Nephron (organoid): ENCODE measurements at regions not wholly inside any gene's neighbourhood (a gene's known extent, or its start where the extent isn't known, plus 50 kb on each side); places are given as distances from the start of the nearest gene placed in this dataset.

Source experiments
- H3K27ac Mint-ChIP-seq, 3 experiments: 2 replicates each; pipeline ENCODE4 v1.8.0; 2020; ENCODE audit warnings: mixed read lengths in 3 of 3, mild to moderate bottlenecking in 2 of 3, moderate library complexity in 1 of 3
- H3K27me3 Mint-ChIP-seq: 2 replicates; pipeline ENCODE4 v1.8.0; 2021; ENCODE audit warnings: low read depth, mild to moderate bottlenecking, moderate library complexity, mixed read lengths
- H3K36me3 Mint-ChIP-seq: 2 replicates; pipeline ENCODE4 v1.8.0; 2020; ENCODE audit warnings: low read depth, mixed read lengths
- H3K4me1 Mint-ChIP-seq: 2 replicates; pipeline ENCODE4 v1.8.0; 2020; ENCODE audit warnings: mixed read lengths
- H3K4me3 Mint-ChIP-seq, 3 experiments: 2 replicates each; pipeline ENCODE4 v1.8.0; 2020; ENCODE audit warnings: mild to moderate bottlenecking in 3 of 3, mixed read lengths in 3 of 3, moderate library complexity in 2 of 3
- H3K9me3 Mint-ChIP-seq: 2 replicates; pipeline ENCODE4 v1.8.0; 2020; ENCODE audit warnings: mixed read lengths
- CTCF ChIP-seq, 3 experiments: fragments of 200-600 bp; sonication (generic); IDR thresholded peaks; one replicate each; pipeline ENCODE4 v1.5.0; 2021; ENCODE audit warnings: antibody characterized with exemption in 3 of 3; ENCODE audit not compliant: unreplicated experiment in 3 of 3

DNA sequence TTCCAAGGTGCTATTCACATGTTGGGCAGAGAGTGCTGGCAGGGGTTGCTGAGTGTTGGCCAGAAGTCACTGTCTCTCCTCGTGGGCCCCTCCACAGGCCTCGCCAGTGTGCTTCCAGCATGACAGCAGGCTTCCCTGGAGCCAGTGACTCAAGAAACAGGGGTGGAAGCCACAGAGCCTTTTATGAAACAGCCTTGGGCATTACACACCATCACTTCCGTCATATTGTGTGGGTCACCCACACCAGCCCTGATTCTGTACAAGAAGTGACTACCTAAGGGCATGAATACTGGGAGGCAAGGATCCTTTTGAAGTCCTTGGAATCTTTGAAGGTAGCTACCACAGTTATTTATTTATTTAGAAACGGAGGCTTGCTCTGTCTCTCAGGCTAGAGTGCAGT is 177.6 kb upstream of the UBE3A start:
- TF ChIP-seq CTCF (IDR thresholded peaks at IDR 0.05; ENCODE audit: unreplicated experiment in 3 of 3) = no peak
- Mint-ChIP-seq H3K4me1 (peaks cover 8% of the 10 kb centered on the region), H3K4me3 (no peak overlapping the region), H3K27me3 (peaks cover 4% of the 10 kb centered on the region), H3K9me3 (peaks cover 6% of the 10 kb centered on the region), H3K36me3 (no peaks in the 10 kb centered on the region), H3K27ac (no peak overlapping the region)

- TF ChIP-seq CTCF (IDR thresholded peaks at IDR 0.05; ENCODE audit: unreplicated experiment in 3 of 3) = no peak
- no peak overlapping the region for H3K4me3 Mint-ChIP-seq
Observed at GRCh38 chr15:25613134-25613533, 174.3 kb upstream of the UBE3A start.

GRCh38 chr15:25611603-25612002 is 172.8 kb upstream of the UBE3A start:
- H3K9me3 Mint-ChIP-seq = no peaks in the 10 kb centered on the region
- no peak overlapping the region for H3K27ac Mint-ChIP-seq
- peaks cover 4% of the 10 kb centered on the region for H3K27me3 Mint-ChIP-seq
- H3K4me3 Mint-ChIP-seq = no peak overlapping the region
- H3K36me3 Mint-ChIP-seq = no peaks in the 10 kb centered on the region
- TF ChIP-seq CTCF (IDR thresholded peaks at IDR 0.05; ENCODE audit: unreplicated experiment in 3 of 3) = no peak
- H3K4me1 Mint-ChIP-seq = no peaks in the 10 kb centered on the region

More at GRCh38 chr15:25613134-25613533, 174.3 kb upstream of the UBE3A start:
- H3K4me1 Mint-ChIP-seq = no peaks in the 10 kb centered on the region
- no peaks in the 10 kb centered on the region for H3K36me3 Mint-ChIP-seq
- no peak overlapping the region for H3K27ac Mint-ChIP-seq
- H3K9me3 Mint-ChIP-seq = peaks cover 3% of the 10 kb centered on the region
- H3K27me3 Mint-ChIP-seq = peaks cover 4% of the 10 kb centered on the region

DNA sequence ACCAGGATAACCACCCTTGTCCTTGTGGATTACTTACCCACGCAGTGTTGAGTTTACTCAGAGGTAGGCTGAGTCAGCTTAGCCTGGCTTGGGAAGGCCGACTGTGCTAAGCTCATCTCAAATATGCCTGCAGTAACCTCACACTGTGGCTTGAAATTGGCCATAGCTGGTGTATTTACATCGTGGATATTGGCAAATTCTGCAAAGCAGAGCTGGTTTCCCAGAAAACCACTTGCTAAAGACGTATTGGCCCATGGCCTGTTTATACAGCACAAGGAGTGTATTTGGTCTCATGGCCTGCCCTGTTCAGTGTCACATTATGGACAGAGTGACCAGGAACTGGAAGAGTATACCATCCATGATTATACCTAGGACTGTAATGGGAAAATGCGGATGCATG is 170.5 kb upstream of the UBE3A start:
- Mint-ChIP-seq H3K9me3 (no peaks in the 10 kb centered on the region), H3K4me3 (no peak overlapping the region), H3K27ac (no peak overlapping the region), H3K4me1 (no peaks in the 10 kb centered on the region), H3K36me3 (no peaks in the 10 kb centered on the region), H3K27me3 (peaks cover 4% of the 10 kb centered on the region)
- TF ChIP-seq CTCF (IDR thresholded peaks at IDR 0.05; ENCODE audit: unreplicated experiment in 3 of 3) = no peak

GRCh38 chr15:25608926-25609325 is 170.1 kb upstream of the UBE3A start:
- Mint-ChIP-seq H3K9me3 (peaks cover 2% of the 10 kb centered on the region), H3K4me1 (no peaks in the 10 kb centered on the region), H3K4me3 (no peak overlapping the region), H3K27ac (no peak overlapping the region), H3K36me3 (no peaks in the 10 kb centered on the region), H3K27me3 (peaks cover 4% of the 10 kb centered on the region)
- no peak for TF ChIP-seq CTCF (IDR thresholded peaks at IDR 0.05; ENCODE audit: unreplicated experiment in 3 of 3)

- TF ChIP-seq CTCF (IDR thresholded peaks at IDR 0.05; ENCODE audit: unreplicated experiment in 3 of 3) = no peak
- Mint-ChIP-seq H3K36me3 (no peaks in the 10 kb centered on the region), H3K27me3 (no peaks in the 10 kb centered on the region), H3K9me3 (peaks cover 4% of the 10 kb centered on the region), H3K27ac (no peak overlapping the region), H3K4me3 (no peak overlapping the region), H3K4me1 (no peaks in the 10 kb centered on the region)
Observed at GRCh38 chr15:25605151-25605550, 166.3 kb upstream of the UBE3A start.
